Mammary epithelial cell (primary cell): ENCODE measurements at regions not wholly inside any gene's neighbourhood (a gene's known extent, or its start where the extent isn't known, plus 50 kb on each side); places are given as distances from the start of the nearest gene placed in this dataset.

Experiments
- CTCF ChIP-seq, 2 donors: IDR thresholded peaks in 1 of 2; conservative IDR thresholded peaks in 1 of 2; 2 replicates each; pipeline ENCODE4 v1.5.1; 2011 to 2012; ENCODE audit warnings: inconsistent platforms in 2 of 2, low read length in 2 of 2, mild to moderate bottlenecking in 2 of 2, control low read depth in 1 of 2, low read depth in 1 of 2; ENCODE audit not compliant: insufficient read depth in 1 of 2; ENCODE audit errors: extremely low read depth in 1 of 2
- EZH2 ChIP-seq: IDR thresholded peaks from 2 replicates; pipeline ENCODE4 v1.6.1; 2012; ENCODE audit warnings: low read length, inconsistent platforms, borderline replicate concordance

DNA sequence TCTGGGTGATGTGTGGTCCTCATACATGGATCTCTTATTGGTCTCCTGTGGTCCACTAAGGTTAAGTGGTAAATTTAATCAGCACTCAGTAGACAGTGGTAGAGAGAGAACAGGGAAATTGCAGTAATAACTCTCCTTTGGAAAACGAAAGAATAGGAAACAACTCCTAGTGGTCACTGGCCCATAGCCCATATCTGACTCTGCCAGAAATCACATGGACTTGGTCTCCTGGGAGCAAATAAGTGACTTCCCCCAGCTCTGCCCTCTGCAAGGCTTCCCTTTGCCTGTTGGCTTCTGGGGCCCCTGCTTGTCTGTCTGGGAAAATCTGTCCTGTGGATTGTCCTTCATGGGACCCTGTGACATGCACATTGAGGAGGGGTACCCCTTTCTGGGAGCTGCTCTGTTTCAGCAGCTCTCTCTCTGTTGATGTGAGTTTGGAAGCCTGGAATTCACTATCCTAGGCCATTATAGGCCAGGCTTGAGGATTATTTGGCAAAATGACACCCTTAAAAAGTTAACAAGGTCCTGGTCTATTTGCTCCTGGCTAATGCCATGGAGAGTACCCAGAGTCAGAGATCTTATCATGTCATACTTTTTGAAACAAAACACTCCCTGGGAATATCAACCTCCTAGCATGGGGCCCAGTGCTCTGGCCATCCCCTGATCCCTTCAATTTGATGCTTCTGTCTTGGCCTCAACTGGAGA, 58.0 kb upstream of the HNF1B start:
- TF ChIP-seq CTCF (conservative IDR thresholded peaks at IDR 0.05 in 1 of 2, IDR thresholded peaks at IDR 0.05 in 1 of 2; ENCODE audit: extremely low read depth in 1 of 2, insufficient read depth in 1 of 2, low read depth in 1 of 2, low read length in 2 of 2) (no peak), EZH2 (no peak)
